ENCODE measurements at regions not wholly inside any gene's neighbourhood (a gene's known extent, or its start where the extent isn't known, plus 50 kb on each side); places are given as distances from the start of the nearest gene placed in this dataset.

GRCh38 chr6:104411302-104411701, 448.4 kb downstream of the HACE1 start:
- DNase-seq: no peak

GRCh38 chr6:104409913-104410312, 449.8 kb downstream of the HACE1 start:
- DNase-seq: no peak

DNA sequence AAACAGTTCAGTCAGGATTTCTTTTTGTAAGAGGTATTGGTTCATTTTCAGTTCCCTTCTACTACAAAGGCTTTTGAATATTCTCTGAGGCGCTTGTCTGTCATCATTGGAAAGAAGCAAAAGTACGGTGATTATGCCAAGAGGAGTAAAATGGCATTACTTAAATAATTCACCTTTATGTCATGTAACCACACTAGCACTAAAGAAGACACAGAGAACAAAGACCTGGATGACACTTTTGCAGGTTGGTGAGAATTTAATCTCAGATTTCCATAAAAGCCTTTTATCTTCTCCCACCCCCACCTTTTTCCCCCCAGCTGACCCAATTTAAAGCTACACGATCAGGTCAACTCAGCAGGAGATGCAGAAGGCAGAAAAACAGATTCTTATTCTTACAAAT, 451.8 kb downstream of the HACE1 start:
- no peak for DNase-seq

DNA sequence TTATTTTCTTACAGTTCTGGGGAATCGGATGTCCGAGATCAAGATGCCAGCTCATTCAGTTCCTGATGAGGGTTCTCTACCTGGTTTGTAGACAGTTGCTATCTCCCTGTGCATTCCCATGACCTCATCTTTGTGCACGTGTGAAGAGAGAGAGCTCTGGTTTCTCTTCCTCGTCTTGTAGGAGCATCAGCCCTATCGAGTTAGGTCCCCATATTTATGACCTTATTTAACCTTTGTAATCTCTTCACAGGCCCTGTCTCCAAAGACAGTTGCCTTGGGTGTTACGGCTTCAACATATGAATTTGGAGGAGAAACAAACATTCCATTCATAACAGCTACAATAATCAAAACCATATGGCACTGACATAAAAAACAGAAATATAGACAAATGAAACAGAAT, 455.3 kb downstream of the HACE1 start:
- DNase-seq: no peak

DNA sequence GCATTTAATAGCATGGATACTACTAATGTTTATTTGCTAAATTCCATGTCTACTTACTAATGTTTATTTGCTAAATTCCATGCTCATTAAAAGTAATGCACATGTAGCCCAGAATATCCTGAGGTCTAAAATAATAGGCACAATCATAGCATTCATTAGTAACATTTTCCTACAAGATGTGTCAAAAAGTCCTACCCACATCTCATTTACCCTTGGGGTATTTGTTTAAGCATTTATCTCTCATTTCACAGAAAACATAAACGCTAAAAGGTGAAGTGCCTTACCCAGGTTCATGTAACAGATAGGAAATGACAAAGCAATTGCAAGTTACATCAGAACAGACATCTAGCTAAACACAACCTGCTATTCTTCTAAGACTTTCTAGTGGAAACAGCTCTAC, 457.1 kb downstream of the HACE1 start:
- DNase-seq: no peak

DNA sequence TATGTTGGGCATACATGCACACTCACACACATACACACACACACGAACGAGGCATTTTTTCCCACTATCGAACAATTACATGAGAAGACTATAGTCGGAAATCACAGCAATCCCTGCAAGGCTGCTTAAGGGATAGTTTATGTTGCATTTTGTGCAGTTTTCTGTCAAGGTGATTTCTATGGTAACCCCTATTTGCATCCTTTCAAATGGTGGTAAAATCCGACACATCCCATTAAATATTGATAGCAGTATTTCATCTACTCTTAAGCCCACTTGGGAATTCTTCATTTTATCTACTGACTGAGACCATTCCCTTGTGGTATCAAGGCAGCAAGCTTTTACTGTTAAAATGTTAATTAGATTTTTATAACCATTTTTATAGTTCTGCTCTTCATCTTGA, 457.8 kb downstream of the HACE1 start:
- no peak for DNase-seq

GRCh38 chr6:104400844-104401243, 458.9 kb downstream of the HACE1 start:
- no peak for DNase-seq

DNA sequence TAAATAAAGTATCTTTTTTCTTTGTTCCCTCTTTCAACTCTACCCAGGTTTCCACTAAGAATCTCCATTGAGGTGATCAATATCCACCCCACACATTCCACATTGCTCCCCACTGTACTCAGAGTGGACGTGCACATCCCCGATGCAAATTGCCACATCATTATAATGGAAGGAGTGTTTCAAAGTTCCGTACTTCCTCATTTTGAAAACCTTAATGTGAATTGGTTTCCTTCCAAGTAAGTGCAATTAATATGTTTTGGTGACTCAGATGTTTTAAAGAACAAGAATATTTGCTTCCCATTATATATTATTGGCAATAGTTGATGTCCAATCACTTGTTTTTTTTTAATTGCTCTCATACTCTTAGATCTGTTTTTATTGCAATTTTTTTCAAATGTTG, 463.6 kb downstream of the HACE1 start:
- DNase-seq: no peak

- DNase-seq: no peak
Observed at GRCh38 chr6:104381907-104382306, 477.8 kb downstream of the HACE1 start.

DNA sequence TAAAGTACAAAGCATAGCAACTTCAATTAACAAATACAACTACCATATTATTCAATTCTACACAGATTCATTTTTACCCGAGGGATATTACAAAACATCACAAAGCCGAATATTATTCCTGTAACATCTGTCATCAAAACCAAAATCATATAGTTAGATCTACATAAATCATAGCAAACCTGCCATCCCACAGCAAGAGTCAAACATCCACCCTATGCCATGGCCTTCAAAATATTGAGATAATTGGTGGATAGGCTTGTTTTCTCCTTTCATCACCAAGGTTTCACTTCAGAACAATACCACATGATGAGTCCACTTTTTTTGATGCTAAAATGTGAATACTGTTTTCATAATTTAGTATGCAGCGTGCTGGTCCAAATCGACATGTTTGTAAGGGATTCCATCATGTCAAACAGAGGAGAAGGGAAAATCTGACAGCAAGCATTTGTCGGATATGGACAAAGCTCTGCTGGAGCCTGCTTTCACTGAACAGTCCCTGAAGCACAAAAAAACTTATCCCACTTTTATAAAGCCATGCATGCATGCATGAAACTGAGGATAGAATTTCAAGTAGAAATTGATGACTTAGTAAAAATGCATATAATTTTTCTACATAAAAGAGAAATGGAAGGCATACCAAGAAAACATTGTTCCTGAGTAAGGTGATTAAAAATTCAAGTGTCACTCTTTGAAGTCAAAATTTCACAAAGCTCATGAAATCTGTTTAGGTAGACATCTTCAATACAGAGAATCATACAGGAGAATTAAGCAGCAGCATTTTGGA, 494.1 kb downstream of the HACE1 start:
- no peak for DNase-seq

GRCh38 chr6:104357928-104358327, 501.8 kb downstream of the HACE1 start:
- no peak for DNase-seq

GRCh38 chr6:104356197-104356596, 503.5 kb downstream of the HACE1 start:
- no peak for DNase-seq

DNA sequence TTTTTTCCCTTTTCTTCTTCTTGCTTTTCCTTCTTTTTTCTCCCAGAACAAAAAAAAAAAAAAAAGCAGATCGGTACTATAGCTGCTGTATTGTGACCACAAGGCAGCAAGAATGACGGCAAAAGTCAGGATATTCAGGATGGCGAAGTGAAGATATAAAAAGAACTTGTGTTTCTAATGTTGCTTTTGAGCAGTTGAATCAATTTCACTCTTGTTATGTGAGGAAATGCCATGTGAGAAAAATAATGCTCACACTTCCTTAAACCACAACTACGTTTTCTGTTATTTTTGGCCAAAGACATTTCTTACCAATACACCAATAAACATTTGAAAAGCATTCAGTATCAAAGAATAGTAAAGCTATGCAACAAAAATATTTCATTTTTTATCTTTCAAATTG, 510.5 kb downstream of the HACE1 start:
- DNase-seq: no peak

DNA sequence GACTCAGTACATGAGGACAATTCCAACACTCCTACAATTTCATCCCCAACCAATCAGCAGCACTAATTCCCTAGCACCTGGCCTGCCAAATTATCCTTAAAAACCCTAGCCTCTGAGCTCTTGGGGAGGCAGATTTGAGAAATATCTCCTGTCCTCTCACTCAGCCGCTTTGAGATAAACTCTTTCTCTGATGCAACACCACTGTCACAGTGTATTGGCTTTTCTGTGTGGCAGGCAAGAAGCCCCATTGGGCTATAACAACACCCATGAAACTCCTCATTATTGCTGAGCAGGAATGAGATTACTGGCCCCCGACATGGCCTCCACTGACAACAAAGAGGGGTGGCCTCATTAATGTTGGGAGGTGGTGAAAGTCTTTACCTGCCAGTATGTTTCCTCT, 515.5 kb downstream of the HACE1 start:
- DNase-seq: no peak

DNA sequence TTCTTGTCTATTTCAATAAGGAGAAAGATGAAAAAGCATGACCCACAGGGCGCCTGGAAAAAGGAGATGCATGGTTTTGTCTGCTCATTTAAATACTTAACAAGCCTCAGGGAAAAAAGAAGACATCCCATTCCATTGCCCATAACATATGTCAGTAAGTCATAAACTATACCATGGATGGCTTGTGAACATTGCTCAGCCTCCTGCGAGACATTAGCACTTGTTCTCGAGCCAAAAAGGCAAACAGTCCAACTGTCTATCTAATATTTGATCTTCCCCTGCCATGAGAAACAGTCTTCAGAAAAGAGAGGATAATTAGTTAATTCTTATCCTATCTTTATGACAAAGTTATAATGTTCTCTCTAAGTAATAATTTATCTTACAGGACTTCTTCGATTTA, 527.4 kb downstream of the HACE1 start:
- no peak for DNase-seq

GRCh38 chr6:104326173-104327001, 533.3 kb downstream of the HACE1 start:
- DNase-seq: no peak

DNA sequence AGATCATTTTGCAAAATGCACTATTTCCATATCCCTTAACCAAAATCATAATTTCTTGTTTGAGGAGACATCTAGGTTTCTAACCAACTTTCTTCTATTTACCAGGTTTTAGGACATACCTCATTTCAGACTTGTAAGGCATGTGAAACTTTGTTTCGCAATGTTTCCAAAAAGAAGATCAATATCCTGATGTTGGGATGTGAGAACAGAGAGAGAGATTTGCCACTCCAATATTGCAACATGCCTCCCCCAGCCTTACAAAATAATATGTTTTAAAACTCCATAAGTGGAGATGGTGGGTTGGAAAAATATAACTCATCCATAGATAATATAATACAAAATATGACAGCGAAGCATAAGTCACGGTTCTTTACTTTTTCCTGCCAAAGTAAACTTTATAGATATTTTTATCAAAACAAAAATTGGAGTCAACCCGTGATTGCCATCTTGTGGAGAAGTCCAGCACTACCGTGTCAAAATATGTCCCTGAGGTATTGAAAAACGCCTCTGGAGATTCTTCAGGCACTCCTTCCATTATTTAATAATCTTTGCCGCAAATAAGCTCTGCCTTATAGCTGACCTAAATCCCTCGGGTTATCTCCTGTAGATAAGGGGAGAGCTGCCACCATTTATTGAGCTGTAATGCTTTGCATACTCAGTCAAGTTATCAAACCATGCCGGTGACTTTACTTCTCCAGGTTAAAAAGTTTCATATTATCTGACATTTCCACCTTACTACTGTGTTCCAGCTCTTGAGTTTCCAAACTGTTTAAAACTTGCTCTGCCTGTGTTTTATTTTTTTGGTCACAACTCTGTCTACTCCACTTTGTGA, 534.2 kb downstream of the HACE1 start:
- DNase-seq: no peak

GRCh38 chr6:104324301-104324700, 535.4 kb downstream of the HACE1 start:
- DNase-seq: no peak

DNA sequence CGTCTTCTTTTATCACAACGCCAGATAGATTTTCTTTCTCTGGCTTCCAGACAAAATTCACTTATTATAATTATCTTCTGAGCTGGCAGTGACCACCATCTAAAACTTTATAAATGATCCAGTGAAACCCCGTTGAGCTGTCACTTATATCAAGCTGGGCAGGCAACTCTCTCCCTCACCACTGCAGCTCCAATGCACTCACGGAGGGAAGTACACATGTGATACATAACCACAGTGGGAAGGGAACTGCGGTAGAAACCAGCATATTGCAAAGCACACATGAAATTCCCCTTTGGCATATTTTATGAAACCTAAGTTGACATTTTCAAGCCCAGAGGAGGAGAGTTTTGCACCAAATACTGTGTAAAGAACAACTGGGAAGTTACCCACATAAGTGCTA, 536.9 kb downstream of the HACE1 start:
- DNase-seq: no peak

DNA sequence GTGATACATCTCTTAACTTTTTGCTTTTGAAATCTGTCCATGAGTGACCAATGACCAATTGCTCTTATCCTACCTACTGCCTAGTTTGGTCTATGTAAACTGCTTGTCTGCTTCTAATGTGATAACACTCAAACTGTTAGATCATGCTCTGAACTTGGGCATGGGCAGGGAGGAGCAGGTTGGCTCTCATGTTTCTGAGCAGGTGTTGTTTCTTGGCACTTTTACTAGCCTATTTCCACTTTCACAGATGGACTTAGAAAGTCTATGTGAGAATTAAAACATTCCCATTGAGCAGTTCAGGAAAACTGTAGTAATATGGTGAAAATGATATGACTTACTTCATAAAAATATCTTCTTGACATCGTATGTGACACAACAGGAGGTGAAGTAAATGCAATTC, 538.4 kb downstream of the HACE1 start:
- no peak for DNase-seq

DNA sequence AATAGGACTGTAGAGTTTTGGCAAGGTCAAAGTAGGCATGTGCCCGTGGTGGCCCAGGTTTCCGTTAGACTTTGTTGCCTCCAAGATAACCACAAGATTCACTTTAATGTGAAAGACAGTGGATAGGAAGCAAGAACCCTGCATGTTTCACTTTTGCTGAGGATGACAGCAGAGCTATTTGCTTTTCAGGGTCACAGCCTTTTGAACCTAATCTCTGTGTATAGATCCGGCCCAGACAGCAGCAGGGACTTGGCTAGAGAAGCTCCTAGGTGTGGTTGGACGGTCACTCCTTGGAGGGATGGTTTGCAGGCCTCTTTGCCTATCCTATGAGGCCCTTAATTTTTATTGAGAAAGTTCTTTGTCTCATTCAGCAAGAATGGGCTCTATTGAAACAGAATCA, 538.8 kb downstream of the HACE1 start:
- DNase-seq: no peak

DNA sequence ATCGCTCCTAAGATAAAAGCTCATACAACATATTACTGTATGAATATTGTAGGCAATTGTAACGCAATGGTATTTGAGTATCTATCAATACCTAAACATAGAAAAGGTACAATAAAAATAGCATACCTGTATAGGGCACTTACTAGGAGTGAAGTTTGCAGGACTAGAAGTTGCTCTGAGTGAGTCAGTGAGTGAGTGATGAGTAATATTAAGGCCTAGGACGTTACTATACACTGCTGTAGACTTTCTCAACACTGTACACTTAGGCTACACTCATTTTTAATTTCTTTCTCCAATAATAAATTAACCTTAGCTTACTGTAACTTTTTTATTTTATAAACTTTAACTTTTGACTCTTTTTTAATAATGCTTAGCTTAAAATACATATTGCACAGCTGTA, 546.9 kb downstream of the HACE1 start:
- no peak for DNase-seq

GRCh38 chr6:104306211-104306610, 553.5 kb downstream of the HACE1 start:
- DNase-seq: no peak

DNA sequence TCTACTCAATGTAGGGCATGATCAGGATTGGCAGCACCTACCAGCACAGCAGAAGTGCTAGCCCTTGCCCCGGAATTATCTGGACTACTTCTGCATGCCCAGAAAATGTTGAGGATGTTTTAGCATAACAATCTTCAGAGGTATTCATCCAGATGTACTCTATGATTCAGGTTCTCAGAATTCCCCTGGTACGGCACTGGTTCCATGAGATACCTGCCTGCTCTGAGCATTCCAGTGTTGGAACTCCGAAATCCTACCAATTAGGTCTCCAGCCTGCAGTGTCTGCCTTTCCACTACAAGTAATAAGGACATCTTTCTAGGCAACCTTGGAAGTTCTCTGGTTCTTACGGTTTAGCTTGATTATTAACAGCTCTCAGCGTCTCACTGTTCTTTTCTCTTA, 554.5 kb downstream of the HACE1 start:
- DNase-seq: no peak

Data from activated CD4-positive, CD25-positive, alpha-beta regulatory T cell (primary cell).